Activated CD8-positive, alpha-beta T cell treated with anti-CD3 and anti-CD28 coated beads for 36 hours (primary cell): ENCODE measurements at regions not wholly inside any gene's neighbourhood (a gene's known extent, or its start where the extent isn't known, plus 50 kb on each side); places are given as distances from the start of the nearest gene placed in this dataset.

Source experiments
- ATAC-seq: fragments of 200-7000 bp; cut with Tn5 transposase; one replicate; pipeline ENCODE4 v1.10.0; 2021; ENCODE audit warnings: mild to moderate bottlenecking, moderate library complexity
- CTCF ChIA-PET: fragments of 350-600 bp; sonication (Branson Sonifier 250); formaldehyde crosslinking; loops from one replicate; lab custom pipeline; 2021; ENCODE audit warnings: antibody characterized with exemption; lab: Charles Lee
- POLR2A ChIA-PET: fragments of 350-600 bp; sonication (Branson Sonifier 250); formaldehyde crosslinking; loops from one replicate; lab custom pipeline; 2021; ENCODE audit warnings: antibody characterized with exemption; lab: Charles Lee
- DNase-seq: peaks from one replicate; pipeline ENCODE4 v3.0.0-alpha.2; 2020
- H3K27ac Mint-ChIP-seq: one replicate; pipeline ENCODE4 v1.8.0; 2021; ENCODE audit warnings: mild to moderate bottlenecking, mixed read lengths
- H3K27me3 Mint-ChIP-seq: one replicate; pipeline ENCODE4 v1.8.0; 2021; ENCODE audit warnings: mixed read lengths
- H3K36me3 Mint-ChIP-seq: one replicate; pipeline ENCODE4 v1.8.0; 2021; ENCODE audit warnings: low read depth, mixed read lengths
- H3K4me1 Mint-ChIP-seq: one replicate; pipeline ENCODE4 v1.8.0; 2021; ENCODE audit warnings: low read depth, mixed read lengths
- H3K4me3 Mint-ChIP-seq: one replicate; pipeline ENCODE4 v1.8.0; 2021; ENCODE audit warnings: mild to moderate bottlenecking, moderate library complexity, mixed read lengths
- H3K9me3 Mint-ChIP-seq: one replicate; pipeline ENCODE4 v1.8.0; 2021; ENCODE audit warnings: mixed read lengths
- intact Hi-C: fragments of 100-400 bp; cut with micrococcal nuclease; formaldehyde crosslinking; loops from one replicate; pipeline ENCODE4 v1.10.0; 2022
- TF ChIP-seq, protein P1 (sequence below): fragments of 200-600 bp; IDR thresholded peaks from one replicate; pipeline ENCODE4 v1.8.0; 2022; ENCODE audit warnings: antibody characterized with exemption, mild to moderate bottlenecking

DNA sequence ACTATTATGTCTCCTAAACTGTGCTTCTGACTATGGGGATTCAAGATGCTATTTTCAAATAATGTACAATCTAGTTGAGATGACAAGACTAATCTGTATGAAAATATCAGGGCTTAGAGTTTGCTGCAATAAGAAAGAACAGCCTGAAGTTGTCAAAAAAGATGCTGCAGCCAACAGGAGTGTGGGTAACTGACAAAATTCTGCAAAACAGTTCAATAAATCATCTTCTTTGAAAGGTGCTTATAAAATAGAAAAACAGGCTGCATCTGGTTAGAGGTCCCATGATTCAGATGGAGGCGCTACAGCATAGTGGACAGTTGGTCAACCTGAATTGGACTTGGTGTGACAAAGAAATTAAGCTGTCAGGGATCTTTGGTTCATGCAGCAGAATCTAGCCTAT, 511.0 kb downstream of the XPNPEP1 start:
- no peak for ATAC-seq
- intact Hi-C loops = no loop called here
- H3K27me3 Mint-ChIP-seq = no peaks in the 10 kb centered on the region

DNA sequence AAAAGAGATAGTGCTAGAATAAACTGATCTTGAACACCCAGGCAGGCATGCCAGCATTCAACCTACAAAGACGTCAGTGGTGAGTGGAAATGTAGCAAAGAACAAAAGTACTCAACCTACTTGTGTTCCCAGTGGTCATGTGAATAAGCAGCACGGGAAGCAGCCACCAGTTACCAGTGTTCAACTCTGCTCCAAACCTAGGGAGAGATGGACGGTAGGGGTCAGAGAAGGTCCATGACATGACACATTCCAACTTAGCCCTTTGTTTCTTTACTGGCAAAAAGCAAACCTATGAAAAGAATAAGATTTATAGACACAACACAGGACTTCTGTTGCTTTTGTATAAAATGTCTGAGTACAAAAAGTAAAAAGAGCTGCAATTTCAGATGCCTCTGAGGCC, 511.4 kb downstream of the XPNPEP1 start:
- ATAC-seq (no peak), DNase-seq (no peak)
- ChIA-PET POLR2A (no interaction called here), CTCF (no interaction called here)
- no peak overlapping the region for H3K4me3 Mint-ChIP-seq
- intact Hi-C loops = no loop called here
- no peaks in the 10 kb centered on the region for H3K36me3 Mint-ChIP-seq
- TF ChIP-seq, protein P1, sequence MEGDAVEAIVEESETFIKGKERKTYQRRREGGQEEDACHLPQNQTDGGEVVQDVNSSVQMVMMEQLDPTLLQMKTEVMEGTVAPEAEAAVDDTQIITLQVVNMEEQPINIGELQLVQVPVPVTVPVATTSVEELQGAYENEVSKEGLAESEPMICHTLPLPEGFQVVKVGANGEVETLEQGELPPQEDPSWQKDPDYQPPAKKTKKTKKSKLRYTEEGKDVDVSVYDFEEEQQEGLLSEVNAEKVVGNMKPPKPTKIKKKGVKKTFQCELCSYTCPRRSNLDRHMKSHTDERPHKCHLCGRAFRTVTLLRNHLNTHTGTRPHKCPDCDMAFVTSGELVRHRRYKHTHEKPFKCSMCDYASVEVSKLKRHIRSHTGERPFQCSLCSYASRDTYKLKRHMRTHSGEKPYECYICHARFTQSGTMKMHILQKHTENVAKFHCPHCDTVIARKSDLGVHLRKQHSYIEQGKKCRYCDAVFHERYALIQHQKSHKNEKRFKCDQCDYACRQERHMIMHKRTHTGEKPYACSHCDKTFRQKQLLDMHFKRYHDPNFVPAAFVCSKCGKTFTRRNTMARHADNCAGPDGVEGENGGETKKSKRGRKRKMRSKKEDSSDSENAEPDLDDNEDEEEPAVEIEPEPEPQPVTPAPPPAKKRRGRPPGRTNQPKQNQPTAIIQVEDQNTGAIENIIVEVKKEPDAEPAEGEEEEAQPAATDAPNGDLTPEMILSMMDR = no peak
- H3K4me1 Mint-ChIP-seq = no peaks in the 10 kb centered on the region
- H3K9me3 Mint-ChIP-seq = no peaks in the 10 kb centered on the region
- H3K27ac Mint-ChIP-seq = no peak overlapping the region
- no peaks in the 10 kb centered on the region for H3K27me3 Mint-ChIP-seq

More for the DNA sequence above, 511.0 kb downstream of the XPNPEP1 start:
- POLR2A ChIA-PET = no interaction called here
- TF ChIP-seq, protein P1 = no peak
- Mint-ChIP-seq H3K27ac (no peak overlapping the region), H3K4me1 (no peaks in the 10 kb centered on the region), H3K9me3 (no peaks in the 10 kb centered on the region), H3K4me3 (no peak overlapping the region), H3K36me3 (no peaks in the 10 kb centered on the region)
- CTCF ChIA-PET = no interaction called here
- DNase-seq = no peak

DNA sequence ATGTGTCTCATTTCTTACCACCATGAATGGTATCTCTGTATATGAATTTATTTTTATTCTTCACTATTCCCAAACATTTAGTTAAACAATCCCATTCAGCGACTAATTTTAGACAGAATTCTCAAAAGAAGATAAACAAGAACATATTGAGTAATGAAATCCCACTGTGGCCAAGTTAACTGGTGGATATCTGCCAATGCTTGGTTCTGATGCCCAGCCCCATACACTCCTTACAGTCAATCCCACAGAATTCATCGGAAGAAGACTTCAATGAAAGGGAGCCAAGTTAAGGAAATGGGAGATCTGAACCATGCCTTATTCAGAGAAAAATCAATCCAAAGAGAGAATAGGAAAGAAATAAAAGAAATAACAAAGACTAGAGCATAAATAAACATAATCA, 518.0 kb downstream of the XPNPEP1 start:
- no peak for ATAC-seq
- Mint-ChIP-seq H3K27ac (no peak overlapping the region), H3K4me1 (no peaks in the 10 kb centered on the region), H3K27me3 (no peaks in the 10 kb centered on the region), H3K4me3 (no peak overlapping the region), H3K36me3 (no peaks in the 10 kb centered on the region), H3K9me3 (no peaks in the 10 kb centered on the region)
- intact Hi-C loops = no loop called here
- TF ChIP-seq, protein P1 = no peak
- DNase-seq = no peak
- CTCF ChIA-PET = no interaction called here
- POLR2A ChIA-PET = no interaction called here

DNA sequence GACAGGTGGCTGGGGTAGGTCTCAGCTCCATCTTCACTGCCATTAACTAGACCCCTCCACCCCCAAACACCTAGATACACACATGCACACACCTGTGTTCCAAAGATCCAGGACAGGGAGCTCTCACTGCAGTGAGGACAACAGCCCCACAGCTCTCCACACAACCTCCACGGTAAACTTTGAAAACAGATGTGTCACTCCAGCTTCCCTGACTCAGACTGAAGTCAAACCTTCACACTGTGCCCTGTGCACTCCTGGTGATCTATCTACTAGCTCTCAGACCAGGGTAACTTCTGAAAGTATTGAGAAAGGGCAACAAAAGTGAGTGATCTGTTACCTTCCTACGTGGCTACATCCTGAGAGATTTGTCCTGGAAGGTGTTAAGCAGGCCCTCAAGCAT, 519.8 kb downstream of the XPNPEP1 start:
- CTCF ChIA-PET = no interaction called here
- H3K4me1 Mint-ChIP-seq = no peaks in the 10 kb centered on the region
- H3K36me3 Mint-ChIP-seq = no peaks in the 10 kb centered on the region
- TF ChIP-seq, protein P1 = no peak
- ATAC-seq = no peak
- H3K27me3 Mint-ChIP-seq = no peaks in the 10 kb centered on the region
- POLR2A ChIA-PET = no interaction called here
- no peak for DNase-seq
- intact Hi-C loops = no loop called here
- no peaks in the 10 kb centered on the region for H3K9me3 Mint-ChIP-seq
- H3K4me3 Mint-ChIP-seq = no peak overlapping the region
- H3K27ac Mint-ChIP-seq = no peak overlapping the region

DNA sequence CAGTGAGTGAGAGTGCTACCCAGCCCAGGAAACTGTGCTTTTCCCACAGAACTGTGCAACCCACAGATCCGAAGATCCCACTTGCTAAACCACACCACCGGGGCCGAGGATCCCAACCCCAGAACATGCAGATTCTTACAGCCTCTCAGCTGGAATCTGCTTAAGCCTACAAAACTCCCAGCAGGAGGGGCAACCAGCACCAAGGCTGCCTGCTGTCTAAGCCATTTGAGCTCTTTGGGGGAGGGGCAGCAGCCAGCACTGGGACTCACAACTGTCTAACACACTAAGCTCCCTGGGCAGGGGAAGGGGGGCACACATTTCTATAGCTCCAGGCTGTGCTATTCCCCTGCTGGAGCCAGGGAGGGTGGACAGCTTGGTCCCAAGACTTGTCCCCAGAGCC, 529.9 kb downstream of the XPNPEP1 start:
- H3K27me3 Mint-ChIP-seq = no peaks in the 10 kb centered on the region
- no peak overlapping the region for H3K27ac Mint-ChIP-seq
- ATAC-seq (no peak), DNase-seq (no peak)
- ChIA-PET CTCF (no interaction called here), POLR2A (no interaction called here)
- no peaks in the 10 kb centered on the region for H3K4me1 Mint-ChIP-seq
- intact Hi-C loops = no loop called here
- H3K4me3 Mint-ChIP-seq = no peak overlapping the region
- H3K36me3 Mint-ChIP-seq = no peaks in the 10 kb centered on the region
- H3K9me3 Mint-ChIP-seq = no peaks in the 10 kb centered on the region
- TF ChIP-seq, protein P1 = no peak
